Panc1 (cell line): ENCODE measurements at regions not wholly inside any gene's neighbourhood (a gene's known extent, or its start where the extent isn't known, plus 50 kb on each side); places are given as distances from the start of the nearest gene placed in this dataset.

Experiments
- ATAC-seq: fragments of 200-7000 bp; cut with Tn5 transposase; 2 replicates; pipeline ENCODE4 v1.9.1; 2020; ENCODE audit warnings: mild to moderate bottlenecking, moderate library complexity
- BruUV-seq: library from RNA; stranded (reverse); fragments of 400-500 nt; replicated peaks from 2 replicates; lab custom pipeline; 2021; lab: Mats Ljungman, UMichigan
- CTCF ChIA-PET: fragments of 300-600 bp; sonication (Branson Sonifier 250); formaldehyde crosslinking; loops from one replicate; lab custom pipeline; 2022; ENCODE audit warnings: antibody characterized with exemption; lab: Charles Lee
- POLR2A ChIA-PET: fragments of 300-600 bp; sonication (Branson Sonifier 250); formaldehyde crosslinking; loops from one replicate; lab custom pipeline; 2022; ENCODE audit warnings: antibody characterized with exemption; lab: Charles Lee
- DNase-seq: peaks from one replicate; pipeline ENCODE4 v3.0.0-alpha.2; 2010; ENCODE audit warnings: low read depth, low spot score
- H3K27ac ChIP-seq: 2 replicates; pipeline ENCODE4 v1.5.1; 2011; ENCODE audit warnings: mild to moderate bottlenecking, low read length, inconsistent platforms
- H3K27me3 ChIP-seq: fragments of 200-500 bp; sonication (Bioruptor generic); 2 replicates; pipeline ENCODE4 v1.6.0; 2014; ENCODE audit warnings: low read length, inconsistent platforms; ENCODE audit not compliant: control insufficient read depth, insufficient read depth
- H3K36me3 ChIP-seq: fragments of 200-500 bp; sonication (Bioruptor generic); 2 replicates; pipeline ENCODE4 v1.5.1; 2014; ENCODE audit warnings: inconsistent platforms, mild to moderate bottlenecking, low read length, moderate library complexity; ENCODE audit not compliant: control insufficient read depth, insufficient read depth
- H3K4me1 ChIP-seq: 2 replicates; pipeline ENCODE4 v1.5.1; 2011; ENCODE audit warnings: inconsistent platforms, mild to moderate bottlenecking, low read length, moderate library complexity; ENCODE audit not compliant: control insufficient read depth, insufficient read depth
- H3K4me3 ChIP-seq, 2 experiments: 2 replicates each; pipeline ENCODE4 v1.5.1; 2011 to 2012; ENCODE audit warnings: low read depth in 2 of 2, low read length in 2 of 2, mild to moderate bottlenecking in 2 of 2, inconsistent platforms in 1 of 2, moderate library complexity in 1 of 2
- H3K9me3 ChIP-seq: fragments of 200-500 bp; sonication (Bioruptor generic); 2 replicates; pipeline ENCODE4 v1.5.1; 2014; ENCODE audit warnings: low read depth, mild to moderate bottlenecking, inconsistent platforms, low read length, moderate library complexity; ENCODE audit not compliant: control insufficient read depth, insufficient read depth
- POLR2AphosphoS5 ChIP-seq: IDR thresholded peaks from 2 replicates; pipeline ENCODE4 v1.6.1; 2012; ENCODE audit warnings: mild to moderate bottlenecking, low read depth, low read length, moderate library complexity
- SIN3A ChIP-seq: IDR thresholded peaks from 2 replicates; pipeline ENCODE4 v1.6.1; 2012; ENCODE audit warnings: low read depth, mild to moderate bottlenecking, low read length, moderate library complexity, borderline replicate concordance; ENCODE audit not compliant: insufficient read depth
- TCF7L2 ChIP-seq: IDR thresholded peaks from 2 replicates; pipeline ENCODE4 v1.6.1; 2011; ENCODE audit warnings: mild to moderate bottlenecking, low read depth, low read length, inconsistent platforms
- in situ Hi-C: cut with HindIII; loops from 2 replicates; pipeline ENCODE4 v1.10.0; 2016; ENCODE audit warnings: low sequenced_read_pairs, low pct_unique_long_range_greater_than_20kb
- intact Hi-C: fragments of 100-400 bp; cut with micrococcal nuclease; formaldehyde crosslinking; loops from one replicate; pipeline ENCODE4 v1.10.0; 2022; ENCODE audit not compliant: unreplicated experiment
- TF ChIP-seq, protein P1 (sequence below), 2 experiments: IDR thresholded peaks; 2 replicates each; pipeline ENCODE4 v1.6.1; 2011 to 2012; ENCODE audit warnings: low read depth in 2 of 2, control low read depth in 1 of 2, low read length in 1 of 2, mild to moderate bottlenecking in 1 of 2, moderate library complexity in 1 of 2; ENCODE audit not compliant: insufficient read depth in 1 of 2
- TF ChIP-seq, protein P2 (sequence below): fragments of 450-650 bp; IDR thresholded peaks from 2 replicates; pipeline ENCODE4 v1.5.1; 2017; ENCODE audit warnings: mild to moderate bottlenecking

DNA sequence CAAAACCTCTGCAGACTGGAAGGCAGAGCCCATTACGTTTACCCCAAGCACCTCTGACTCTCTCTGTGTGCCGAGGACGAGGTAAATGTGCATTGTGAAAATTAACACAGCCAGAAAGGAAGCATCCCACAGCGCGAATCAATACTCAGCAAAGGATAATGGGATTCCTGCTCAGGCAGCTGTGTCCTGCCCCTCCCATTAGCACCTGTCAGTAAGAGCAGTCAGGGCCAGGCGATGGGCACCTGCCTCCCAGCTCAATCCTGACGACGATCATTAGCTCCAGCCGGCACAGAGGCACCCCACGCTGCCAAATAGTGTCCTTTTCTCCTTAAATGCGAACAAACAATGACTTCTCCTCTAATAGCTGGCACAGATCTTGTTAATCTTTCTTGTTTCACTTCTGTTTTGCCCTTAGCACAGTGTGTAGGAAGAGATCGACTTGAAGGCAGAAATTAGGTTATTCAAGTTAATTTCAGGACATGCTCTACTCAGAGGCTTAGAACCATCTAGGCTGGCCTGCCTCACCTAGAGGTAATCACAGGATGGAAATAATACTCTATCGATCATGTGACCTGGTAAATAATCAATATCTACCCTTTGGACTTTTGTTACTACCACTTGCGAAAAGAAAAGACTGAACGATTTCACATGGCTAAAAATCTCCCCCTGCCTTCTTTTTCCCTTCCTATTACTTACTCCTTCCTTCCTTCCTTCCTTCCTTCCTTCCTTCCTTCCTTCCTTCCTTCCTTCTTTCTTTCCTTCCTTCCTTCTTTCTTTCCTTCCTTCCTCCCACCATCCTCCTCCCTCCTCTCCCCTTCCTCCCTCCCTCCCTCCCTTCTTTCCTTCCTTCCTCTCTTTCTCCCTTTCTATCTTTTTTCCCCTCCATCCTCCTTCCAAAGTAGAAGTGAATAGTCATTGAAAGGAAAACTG is 487.9 kb upstream of the ID2 start:
- ATAC-seq (no peak; the same call in 1 of the 2 replicates), DNase-seq (no peak)
- no peak overlapping the region for H3K4me3 ChIP-seq
- H3K9me3 ChIP-seq: no peaks in the 10 kb centered on the region
- BruUV-seq: no TSS peak
- ChIA-PET CTCF (no interaction called here), POLR2A (no interaction called here)
- H3K27ac ChIP-seq: no peak overlapping the region
- H3K36me3 ChIP-seq: no peaks in the 10 kb centered on the region
- intact Hi-C loops: no loop called here
- H3K4me1 ChIP-seq: no peaks in the 10 kb centered on the region
- H3K27me3 ChIP-seq: peaks cover 2% of the 10 kb centered on the region; the same call in 1 of the 2 replicates
- TF ChIP-seq POLR2AphosphoS5: no peak
- no peak for TF ChIP-seq TCF7L2
- TF ChIP-seq SIN3A: no peak
- TF ChIP-seq, protein P1, sequence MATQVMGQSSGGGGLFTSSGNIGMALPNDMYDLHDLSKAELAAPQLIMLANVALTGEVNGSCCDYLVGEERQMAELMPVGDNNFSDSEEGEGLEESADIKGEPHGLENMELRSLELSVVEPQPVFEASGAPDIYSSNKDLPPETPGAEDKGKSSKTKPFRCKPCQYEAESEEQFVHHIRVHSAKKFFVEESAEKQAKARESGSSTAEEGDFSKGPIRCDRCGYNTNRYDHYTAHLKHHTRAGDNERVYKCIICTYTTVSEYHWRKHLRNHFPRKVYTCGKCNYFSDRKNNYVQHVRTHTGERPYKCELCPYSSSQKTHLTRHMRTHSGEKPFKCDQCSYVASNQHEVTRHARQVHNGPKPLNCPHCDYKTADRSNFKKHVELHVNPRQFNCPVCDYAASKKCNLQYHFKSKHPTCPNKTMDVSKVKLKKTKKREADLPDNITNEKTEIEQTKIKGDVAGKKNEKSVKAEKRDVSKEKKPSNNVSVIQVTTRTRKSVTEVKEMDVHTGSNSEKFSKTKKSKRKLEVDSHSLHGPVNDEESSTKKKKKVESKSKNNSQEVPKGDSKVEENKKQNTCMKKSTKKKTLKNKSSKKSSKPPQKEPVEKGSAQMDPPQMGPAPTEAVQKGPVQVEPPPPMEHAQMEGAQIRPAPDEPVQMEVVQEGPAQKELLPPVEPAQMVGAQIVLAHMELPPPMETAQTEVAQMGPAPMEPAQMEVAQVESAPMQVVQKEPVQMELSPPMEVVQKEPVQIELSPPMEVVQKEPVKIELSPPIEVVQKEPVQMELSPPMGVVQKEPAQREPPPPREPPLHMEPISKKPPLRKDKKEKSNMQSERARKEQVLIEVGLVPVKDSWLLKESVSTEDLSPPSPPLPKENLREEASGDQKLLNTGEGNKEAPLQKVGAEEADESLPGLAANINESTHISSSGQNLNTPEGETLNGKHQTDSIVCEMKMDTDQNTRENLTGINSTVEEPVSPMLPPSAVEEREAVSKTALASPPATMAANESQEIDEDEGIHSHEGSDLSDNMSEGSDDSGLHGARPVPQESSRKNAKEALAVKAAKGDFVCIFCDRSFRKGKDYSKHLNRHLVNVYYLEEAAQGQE (IDR thresholded peaks at IDR 0.05; ENCODE audit: insufficient read depth in 1 of 2, low read depth in 2 of 2, low read length in 1 of 2): no peak
- in situ Hi-C loops: no loop called here

DNA sequence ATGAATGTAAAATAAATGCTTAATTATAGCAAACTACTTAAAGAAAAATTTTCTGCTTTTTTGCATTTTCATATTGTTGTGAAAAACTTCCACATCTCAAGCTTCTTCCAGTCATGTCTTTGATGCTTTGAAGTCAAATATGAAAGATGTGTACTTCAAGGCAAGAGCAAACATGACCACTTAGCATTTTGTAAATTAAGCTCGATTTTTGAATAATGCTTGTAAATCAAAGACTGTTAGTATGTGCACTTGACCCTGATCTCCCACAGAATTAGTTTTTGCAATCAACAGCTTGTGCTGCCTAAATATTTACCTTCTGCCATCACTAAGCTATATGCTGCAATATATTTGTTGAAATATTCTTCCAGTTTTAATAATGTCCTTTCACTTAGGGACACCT is 486.1 kb upstream of the ID2 start:
- ChIA-PET POLR2A (no interaction called here), CTCF (no interaction called here)
- TF ChIP-seq POLR2AphosphoS5 (no peak), TCF7L2 (no peak), SIN3A (no peak)
- TF ChIP-seq, protein P2, sequence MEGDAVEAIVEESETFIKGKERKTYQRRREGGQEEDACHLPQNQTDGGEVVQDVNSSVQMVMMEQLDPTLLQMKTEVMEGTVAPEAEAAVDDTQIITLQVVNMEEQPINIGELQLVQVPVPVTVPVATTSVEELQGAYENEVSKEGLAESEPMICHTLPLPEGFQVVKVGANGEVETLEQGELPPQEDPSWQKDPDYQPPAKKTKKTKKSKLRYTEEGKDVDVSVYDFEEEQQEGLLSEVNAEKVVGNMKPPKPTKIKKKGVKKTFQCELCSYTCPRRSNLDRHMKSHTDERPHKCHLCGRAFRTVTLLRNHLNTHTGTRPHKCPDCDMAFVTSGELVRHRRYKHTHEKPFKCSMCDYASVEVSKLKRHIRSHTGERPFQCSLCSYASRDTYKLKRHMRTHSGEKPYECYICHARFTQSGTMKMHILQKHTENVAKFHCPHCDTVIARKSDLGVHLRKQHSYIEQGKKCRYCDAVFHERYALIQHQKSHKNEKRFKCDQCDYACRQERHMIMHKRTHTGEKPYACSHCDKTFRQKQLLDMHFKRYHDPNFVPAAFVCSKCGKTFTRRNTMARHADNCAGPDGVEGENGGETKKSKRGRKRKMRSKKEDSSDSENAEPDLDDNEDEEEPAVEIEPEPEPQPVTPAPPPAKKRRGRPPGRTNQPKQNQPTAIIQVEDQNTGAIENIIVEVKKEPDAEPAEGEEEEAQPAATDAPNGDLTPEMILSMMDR: no peak
- TF ChIP-seq, protein P1 (IDR thresholded peaks at IDR 0.05; ENCODE audit: insufficient read depth in 1 of 2, low read depth in 2 of 2, low read length in 1 of 2): no peak

More for the DNA sequence above, 486.1 kb upstream of the ID2 start:
- Histone ChIP-seq H3K27me3 (0 out of 2 replicates have a peak, but pooled peaks cover 3% of the 10 kb centered on the region), H3K27ac (no peak overlapping the region), H3K9me3 (no peaks in the 10 kb centered on the region), H3K36me3 (no peaks in the 10 kb centered on the region), H3K4me3 (no peak overlapping the region), H3K4me1 (no peaks in the 10 kb centered on the region)
- ATAC-seq (no peak), DNase-seq (no peak)
- BruUV-seq: no TSS peak
- in situ Hi-C loops: no loop called here
- intact Hi-C loops: no loop called here
